Smooth muscle cell (in vitro differentiated cells): ENCODE measurements at regions not wholly inside any gene's neighbourhood (a gene's known extent, or its start where the extent isn't known, plus 50 kb on each side); places are given as distances from the start of the nearest gene placed in this dataset.

Source experiments
- DNase-seq: peaks from one replicate; lab custom pipeline; 2025; ENCODE audit not compliant: unreplicated experiment; lab: John Stamatoyannopoulos, UW
- H2AFZ ChIP-seq: fragments of 200-600 bp; sonication (generic); 2 replicates; pipeline ENCODE4 v1.6.0; 2016; ENCODE audit warnings: antibody characterized with exemption, low read depth, mild to moderate bottlenecking
- H3F3A ChIP-seq: fragments of 200-600 bp; sonication (generic); 2 replicates; pipeline ENCODE4 v1.6.0; 2017; ENCODE audit warnings: antibody characterized with exemption, low read depth
- H3K27ac ChIP-seq: fragments of 200-600 bp; sonication (generic); 2 replicates; pipeline ENCODE4 v1.5.1; 2016; ENCODE audit warnings: low read depth, mild to moderate bottlenecking
- H3K27me3 ChIP-seq: fragments of 200-600 bp; sonication (generic); 2 replicates; pipeline ENCODE4 v1.6.1; 2016; ENCODE audit warnings: low read depth, mild to moderate bottlenecking
- H3K36me3 ChIP-seq: fragments of 200-600 bp; sonication (generic); 2 replicates; pipeline ENCODE4 v1.5.1; 2016; ENCODE audit warnings: low read depth
- H3K4me1 ChIP-seq: fragments of 200-600 bp; sonication (generic); 2 replicates; pipeline ENCODE4 v1.5.1; 2016; ENCODE audit warnings: low read depth
- H3K4me2 ChIP-seq: fragments of 200-600 bp; sonication (generic); 2 replicates; pipeline ENCODE4 v1.6.0; 2016; ENCODE audit warnings: mild to moderate bottlenecking
- H3K4me3 ChIP-seq: fragments of 200-600 bp; sonication (generic); 2 replicates; pipeline ENCODE4 v1.5.1; 2016; ENCODE audit warnings: mild to moderate bottlenecking
- H3K79me2 ChIP-seq: fragments of 200-600 bp; sonication (generic); 2 replicates; pipeline ENCODE4 v1.6.0; 2016; ENCODE audit warnings: low read depth, mild to moderate bottlenecking
- H3K9ac ChIP-seq: fragments of 200-600 bp; sonication (generic); 2 replicates; pipeline ENCODE4 v1.6.0; 2016; ENCODE audit warnings: low read depth
- H3K9me3 ChIP-seq: fragments of 200-600 bp; sonication (generic); replicated peaks from 2 replicates; pipeline ENCODE4 v1.5.1; 2016; ENCODE audit warnings: low read depth
- H4K20me1 ChIP-seq: fragments of 200-600 bp; sonication (generic); 2 replicates; pipeline ENCODE4 v1.6.0; 2016; ENCODE audit warnings: low read depth
- CTCF ChIP-seq: fragments of 200-600 bp; sonication (generic); IDR thresholded peaks from 2 replicates; pipeline ENCODE4 v1.5.1; 2017; ENCODE audit warnings: borderline replicate concordance, mild to moderate bottlenecking, antibody characterized with exemption; ENCODE audit not compliant: insufficient read depth, poor library complexity, severe bottlenecking
- WGBS: methylation state at CpG from one replicate; pipeline ENCODE4 v1.1.7; 2016; ENCODE audit warnings: low lambda C conversion rate; 5-methylcytosine and 5-hydroxymethylcytosine counted together

GRCh38 chr5:174192901-174193300 lies 147.4 kb downstream of the NSG2 start:
- no peaks in the 10 kb centered on the region for H3K36me3 ChIP-seq
- H4K20me1 ChIP-seq, result no peaks in the 10 kb centered on the region
- H3K9me3 ChIP-seq, result no peaks in the 10 kb centered on the region
- H3K4me2 ChIP-seq, result no peak overlapping the region
- no peaks in the 10 kb centered on the region for H3K79me2 ChIP-seq
- no peaks in the 10 kb centered on the region for H3K4me1 ChIP-seq
- no peak for DNase-seq
- no peak overlapping the region for H2AFZ ChIP-seq
- 95% methylated on average over 14 of the region's 14 CpGs for WGBS
- TF ChIP-seq CTCF, result no peak
- H3K27ac ChIP-seq, result no peak overlapping the region
- peaks cover 4% of the 10 kb centered on the region for H3K27me3 ChIP-seq
- H3F3A ChIP-seq, result no peaks in the 10 kb centered on the region
- H3K4me3 ChIP-seq, result no peak overlapping the region
- no peak overlapping the region for H3K9ac ChIP-seq

- H3K9me3 ChIP-seq, result no peaks in the 10 kb centered on the region
- no peaks in the 10 kb centered on the region for H3K36me3 ChIP-seq
- no peak overlapping the region for H3K27ac ChIP-seq
- H3K79me2 ChIP-seq, result no peaks in the 10 kb centered on the region
- H3K27me3 ChIP-seq, result peaks cover 4% of the 10 kb centered on the region
- WGBS, result 51% methylated on average over 2 of the region's 2 CpGs
- no peak overlapping the region for H3K9ac ChIP-seq
- no peak for TF ChIP-seq CTCF
- no peaks in the 10 kb centered on the region for H3F3A ChIP-seq
- no peak overlapping the region for H3K4me2 ChIP-seq
- H2AFZ ChIP-seq, result no peak overlapping the region
- no peak for DNase-seq
- H4K20me1 ChIP-seq, result no peaks in the 10 kb centered on the region
- no peaks in the 10 kb centered on the region for H3K4me1 ChIP-seq
- no peak overlapping the region for H3K4me3 ChIP-seq
Measured at GRCh38 chr5:174195517-174195916, 150.0 kb downstream of the NSG2 start.

GRCh38 chr5:174197929-174198328 lies 152.4 kb downstream of the NSG2 start:
- H3K4me2 ChIP-seq, result no peak overlapping the region
- no peak overlapping the region for H3K9ac ChIP-seq
- no peak overlapping the region for H2AFZ ChIP-seq
- WGBS, result 96% methylated on average over 3 of the region's 3 CpGs
- H3K27ac ChIP-seq, result no peak overlapping the region
- no peaks in the 10 kb centered on the region for H4K20me1 ChIP-seq
- H3K27me3 ChIP-seq, result no peaks in the 10 kb centered on the region
- no peaks in the 10 kb centered on the region for H3F3A ChIP-seq
- no peak for DNase-seq
- no peaks in the 10 kb centered on the region for H3K79me2 ChIP-seq
- TF ChIP-seq CTCF, result no peak
- H3K4me3 ChIP-seq, result no peak overlapping the region
- H3K36me3 ChIP-seq, result no peaks in the 10 kb centered on the region
- H3K9me3 ChIP-seq, result no peaks in the 10 kb centered on the region
- no peaks in the 10 kb centered on the region for H3K4me1 ChIP-seq

- H3K4me1 ChIP-seq, result no peaks in the 10 kb centered on the region
- 45% methylated on average over 8 of the region's 8 CpGs for WGBS
Measured at GRCh38 chr5:174198541-174198940, 153.0 kb downstream of the NSG2 start.

More at GRCh38 chr5:174198541-174198940, 153.0 kb downstream of the NSG2 start:
- no peak overlapping the region for H3K4me2 ChIP-seq
- DNase-seq, result no peak
- H3K36me3 ChIP-seq, result no peaks in the 10 kb centered on the region
- H2AFZ ChIP-seq, result no peak overlapping the region
- H3K27ac ChIP-seq, result no peak overlapping the region
- H3K27me3 ChIP-seq, result no peaks in the 10 kb centered on the region
- TF ChIP-seq CTCF, result no peak
- H3K79me2 ChIP-seq, result no peaks in the 10 kb centered on the region
- H4K20me1 ChIP-seq, result no peaks in the 10 kb centered on the region
- H3K9ac ChIP-seq, result no peak overlapping the region
- no peaks in the 10 kb centered on the region for H3K9me3 ChIP-seq
- H3K4me3 ChIP-seq, result no peak overlapping the region
- no peaks in the 10 kb centered on the region for H3F3A ChIP-seq
